22Rv1 (cell line): ENCODE measurements at regions not wholly inside any gene's neighbourhood (a gene's known extent, or its start where the extent isn't known, plus 50 kb on each side); places are given as distances from the start of the nearest gene placed in this dataset.

Source experiments
- H3K27ac ChIP-seq: fragments of 450-650 bp; 2 replicates; pipeline ENCODE4 v1.5.1; 2017
- CTCF ChIP-seq: fragments of 450-650 bp; IDR thresholded peaks from 2 replicates; pipeline ENCODE4 v1.5.1; 2017; ENCODE audit warnings: mild to moderate bottlenecking
- ZFX ChIP-seq: fragments of 450-650 bp; IDR thresholded peaks from 2 replicates; pipeline ENCODE4 v1.6.1; 2017; ENCODE audit warnings: antibody characterized with exemption, borderline replicate concordance

DNA sequence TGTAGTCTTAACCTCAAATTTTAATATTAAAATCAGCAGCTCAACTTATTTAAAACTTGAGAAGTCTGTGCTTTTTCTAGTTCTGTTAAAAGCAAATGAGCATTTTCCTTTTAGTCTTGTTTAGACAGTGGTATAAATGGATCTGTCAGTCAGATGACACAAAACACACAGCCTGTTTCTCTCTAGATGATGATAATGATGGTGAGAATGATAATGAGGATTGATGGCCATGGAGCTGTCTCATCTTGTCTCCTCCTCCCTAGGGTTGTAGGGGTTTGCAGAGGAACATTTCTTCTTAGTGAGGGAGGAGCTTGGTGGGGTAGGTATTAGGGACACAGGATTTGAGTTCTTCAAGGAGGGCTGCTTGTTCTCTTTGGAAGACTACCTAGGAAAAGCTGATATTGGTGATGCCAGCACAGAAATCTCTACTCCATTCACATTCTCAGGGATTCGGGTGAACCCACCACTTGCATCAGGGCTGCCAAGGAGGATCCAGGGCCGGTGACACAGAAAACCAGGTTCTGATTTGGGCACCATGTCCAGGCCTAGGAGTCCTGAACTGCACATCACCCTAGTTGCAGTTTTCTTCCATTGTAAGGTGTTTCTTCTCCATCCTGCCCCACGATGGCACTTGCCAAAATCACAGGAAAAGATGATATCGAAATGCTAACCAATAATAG is 147.6 kb downstream of the RHOU start:
- TF ChIP-seq ZFX (no peak), CTCF (no peak)
- no peak overlapping the region for H3K27ac ChIP-seq

GRCh38 chr1:228883535-228883934 is 148.3 kb downstream of the RHOU start:
- H3K27ac ChIP-seq = no peak overlapping the region
- TF ChIP-seq ZFX = no peak

GRCh38 chr1:228884196-228884595 is 148.9 kb downstream of the RHOU start:
- H3K27ac ChIP-seq = no peak overlapping the region
- no peak for TF ChIP-seq ZFX
- no peak for TF ChIP-seq CTCF

DNA sequence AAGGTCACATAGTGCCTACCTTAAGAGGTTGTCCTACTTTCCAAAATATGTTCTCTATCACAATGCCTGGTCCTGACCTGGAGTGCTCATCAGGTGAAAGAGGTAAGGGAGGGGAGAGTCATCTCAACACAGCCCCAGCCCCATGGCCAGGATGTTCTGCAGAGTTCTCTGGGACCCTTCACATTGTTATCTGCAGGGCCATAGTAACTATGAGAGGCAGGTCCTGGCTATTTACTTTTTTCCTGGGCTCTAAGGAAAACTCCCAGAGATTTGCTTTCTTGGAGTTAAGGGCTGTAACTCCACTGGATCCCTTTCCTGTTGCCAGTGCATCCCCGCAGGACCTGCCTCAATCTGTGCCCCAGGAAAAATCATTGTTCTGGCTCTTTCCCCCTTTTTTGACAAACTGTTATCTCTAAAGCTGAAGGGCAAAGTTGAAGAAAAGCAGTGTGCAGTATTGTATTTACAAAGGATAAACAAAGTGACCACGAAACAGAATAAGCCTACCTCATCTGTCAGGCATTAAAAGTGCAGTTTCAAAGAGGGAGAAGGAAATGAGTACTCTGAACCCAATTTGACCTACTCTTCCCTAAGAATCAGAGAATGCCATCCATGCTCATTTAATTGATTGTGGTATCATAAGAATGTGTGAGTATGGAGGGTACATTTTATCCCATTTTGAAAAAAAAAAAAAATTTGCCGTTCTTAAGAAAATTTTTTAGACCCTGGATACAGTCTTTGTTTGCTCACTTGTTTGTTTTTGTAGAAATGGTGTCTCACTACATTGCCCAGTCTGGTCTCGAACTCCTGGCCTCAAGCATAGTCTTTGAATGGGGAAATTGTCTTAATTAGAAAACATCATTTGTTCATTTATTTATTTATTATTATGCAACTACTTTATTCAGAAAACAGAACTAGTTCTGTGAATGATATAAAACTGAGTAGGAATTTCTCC is 149.6 kb downstream of the RHOU start:
- TF ChIP-seq CTCF (no peak), ZFX (no peak)
- no peak overlapping the region for H3K27ac ChIP-seq

GRCh38 chr1:228885845-228886244 is 150.6 kb downstream of the RHOU start:
- TF ChIP-seq ZFX (no peak), CTCF (no peak)
- no peak overlapping the region for H3K27ac ChIP-seq

DNA sequence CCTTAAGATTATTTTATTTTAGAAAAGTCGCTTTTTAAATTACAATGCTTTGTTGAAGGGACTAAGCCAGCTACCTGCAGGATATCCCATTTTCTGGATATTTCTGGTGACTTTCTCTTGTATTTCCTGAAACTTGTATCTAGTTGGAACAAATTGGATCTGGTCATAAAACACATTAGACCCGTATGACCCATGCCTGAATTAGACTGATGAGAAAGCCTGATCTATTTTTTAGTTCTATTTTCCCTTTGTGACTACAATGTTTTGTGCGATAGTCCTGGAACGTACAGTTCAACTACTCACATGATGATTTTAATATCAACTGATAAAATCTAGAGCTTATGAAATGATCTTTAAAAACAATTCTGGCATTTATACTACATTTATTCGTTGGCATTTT is 151.8 kb downstream of the RHOU start:
- TF ChIP-seq CTCF = no peak
- TF ChIP-seq ZFX = no peak
- H3K27ac ChIP-seq = no peak overlapping the region

DNA sequence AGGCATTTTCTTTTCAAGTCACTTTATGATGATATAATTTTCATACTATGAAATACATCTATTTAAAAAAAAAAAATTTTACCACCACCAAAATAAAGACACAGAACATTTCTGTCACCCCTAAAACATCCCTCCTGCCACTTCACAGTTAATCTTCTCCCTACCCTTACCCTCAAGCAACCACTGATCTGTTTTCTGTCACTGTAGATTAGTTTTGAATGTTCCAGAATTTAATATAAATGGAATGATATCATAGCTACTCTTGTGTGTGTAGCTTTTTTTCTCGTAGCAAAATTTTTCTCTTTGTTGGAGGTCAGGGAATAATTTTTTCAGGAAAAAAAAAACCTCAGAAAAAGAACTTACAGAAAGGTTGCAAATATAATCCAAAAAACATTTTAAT is 152.7 kb downstream of the RHOU start:
- no peak for TF ChIP-seq ZFX
- TF ChIP-seq CTCF = no peak
- no peak overlapping the region for H3K27ac ChIP-seq
